ENCODE measurements at regions not wholly inside any gene's neighbourhood (a gene's known extent, or its start where the extent isn't known, plus 50 kb on each side); places are given as distances from the start of the nearest gene placed in this dataset.

DNA sequence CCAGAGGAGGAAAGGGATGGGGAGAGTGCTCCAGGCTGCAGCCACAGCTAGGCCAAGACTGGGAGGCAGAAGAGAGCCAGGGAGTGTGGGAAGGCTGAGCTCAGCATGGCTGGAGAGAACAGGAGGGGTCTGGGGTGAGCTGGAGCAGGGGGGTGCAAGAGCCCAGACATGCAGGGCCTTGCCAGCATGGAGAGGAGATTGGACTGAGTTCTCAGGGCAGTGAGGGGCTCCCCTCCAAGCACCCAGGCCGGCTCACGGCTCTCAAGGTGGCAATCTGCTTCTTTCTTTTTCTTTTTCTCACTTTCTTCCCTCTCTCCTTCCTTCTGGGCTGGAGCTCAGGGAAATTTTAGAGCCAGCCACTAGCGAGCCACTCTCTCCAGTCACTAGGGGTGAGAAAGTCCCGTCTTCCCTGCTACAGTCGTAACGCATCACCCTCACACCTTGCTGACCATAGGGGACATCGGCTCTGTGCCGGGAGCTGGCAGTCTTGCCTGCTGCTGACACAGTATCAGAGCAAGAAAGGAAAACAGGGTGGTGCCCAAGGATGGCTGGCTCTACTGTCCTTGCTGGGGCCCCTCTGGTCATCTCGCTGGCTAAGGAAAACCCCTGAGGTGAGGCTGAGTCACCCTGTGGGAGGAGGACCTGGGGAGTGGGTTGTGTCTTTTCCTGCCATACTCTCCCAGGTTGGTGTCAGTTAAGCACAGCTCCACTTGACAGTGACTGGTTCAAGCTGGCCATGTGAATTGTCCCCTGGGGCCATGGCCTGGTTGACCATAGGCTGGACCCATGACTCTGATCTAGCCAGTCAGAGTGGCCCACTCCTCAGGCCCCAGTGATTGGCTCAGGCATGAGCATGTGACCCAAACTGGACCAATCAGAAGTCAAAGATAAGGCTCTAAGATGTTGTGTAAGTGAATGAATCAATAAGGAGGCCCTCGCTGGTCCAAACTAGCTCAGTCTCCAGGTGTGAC is 135.1 kb upstream of the PMEPA1 start:
- Mint-ChIP-seq H3K4me3 (no peak overlapping the region), H3K4me1 (ENCODE audit: low read depth) (no peaks in the 10 kb centered on the region), H3K9me3 (no peaks in the 10 kb centered on the region), H3K27ac (no peak overlapping the region), H3K27me3 (ENCODE audit: low read depth) (peaks cover 10% of the 10 kb centered on the region), H3K36me3 (ENCODE audit: insufficient read depth in 2 of 2) (no peaks in the 10 kb centered on the region)
- DNase-seq = no peak
- no peak for ATAC-seq (replicated peaks in 1 of 2)

DNA sequence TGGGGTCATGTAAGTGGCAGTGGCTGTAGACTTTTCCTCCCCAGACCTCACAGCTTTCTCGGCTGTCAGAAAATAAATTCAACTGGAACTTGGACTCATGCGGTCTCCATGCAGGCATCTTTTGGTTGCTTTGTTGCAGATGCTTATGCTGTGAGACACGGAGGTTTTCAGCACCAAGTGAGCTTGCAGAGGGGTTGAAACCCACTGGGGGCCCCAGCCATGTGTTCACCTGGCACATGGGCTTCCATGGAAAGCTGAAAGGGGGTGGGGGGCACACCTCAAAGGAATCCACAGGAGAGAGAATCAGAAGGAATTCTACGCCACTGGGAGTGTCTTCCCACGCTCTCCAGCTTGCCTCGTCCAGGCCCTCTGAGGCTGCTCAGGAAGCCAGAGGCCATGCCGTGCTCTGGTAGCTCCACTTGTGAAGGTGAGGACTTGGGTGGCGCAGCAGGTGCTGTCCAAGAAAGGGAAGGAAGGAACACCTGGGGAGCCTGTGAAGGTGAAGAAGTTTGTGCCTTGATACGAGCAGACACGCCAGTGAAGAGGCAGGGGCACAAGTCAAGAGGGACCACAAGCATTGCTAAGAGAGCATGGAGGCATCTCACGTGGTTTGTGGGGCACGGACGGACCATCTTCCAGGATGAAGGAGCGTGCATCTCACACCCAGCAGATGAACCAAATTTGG is 134.3 kb upstream of the PMEPA1 start:
- no peak for ATAC-seq (replicated peaks in 1 of 2)
- Mint-ChIP-seq H3K4me1 (ENCODE audit: low read depth) (no peaks in the 10 kb centered on the region), H3K9me3 (no peaks in the 10 kb centered on the region), H3K36me3 (ENCODE audit: insufficient read depth in 2 of 2) (no peaks in the 10 kb centered on the region), H3K27ac (no peak overlapping the region), H3K27me3 (ENCODE audit: low read depth) (peaks cover 10% of the 10 kb centered on the region), H3K4me3 (no peak overlapping the region)
- DNase-seq = no peak

DNA sequence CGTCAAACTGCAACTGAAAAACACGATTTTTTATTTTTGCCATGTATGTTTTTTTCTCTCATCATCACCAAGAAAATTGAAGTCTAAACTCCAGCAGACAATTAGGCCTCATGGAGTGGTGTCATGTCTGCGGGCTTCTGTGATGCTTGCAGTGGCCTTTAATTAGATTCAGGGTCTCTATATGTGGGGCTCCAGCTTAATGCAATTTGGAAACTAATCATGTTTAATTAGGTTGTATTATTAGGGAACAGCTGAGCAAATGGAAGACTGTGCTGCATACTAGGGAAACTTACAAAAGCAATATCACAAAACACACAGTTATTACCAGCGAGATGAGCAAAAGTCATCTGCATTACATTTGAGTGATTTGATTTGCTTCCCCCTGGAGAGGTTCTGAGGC is 132.9 kb upstream of the PMEPA1 start:
- Mint-ChIP-seq H3K4me3 (no peak overlapping the region), H3K27ac (no peak overlapping the region), H3K4me1 (ENCODE audit: low read depth) (no peaks in the 10 kb centered on the region), H3K36me3 (ENCODE audit: insufficient read depth in 2 of 2) (no peaks in the 10 kb centered on the region), H3K27me3 (ENCODE audit: low read depth) (peaks cover 10% of the 10 kb centered on the region), H3K9me3 (no peaks in the 10 kb centered on the region)
- DNase-seq (no peak), ATAC-seq (replicated peaks in 1 of 2) (no peak)

DNA sequence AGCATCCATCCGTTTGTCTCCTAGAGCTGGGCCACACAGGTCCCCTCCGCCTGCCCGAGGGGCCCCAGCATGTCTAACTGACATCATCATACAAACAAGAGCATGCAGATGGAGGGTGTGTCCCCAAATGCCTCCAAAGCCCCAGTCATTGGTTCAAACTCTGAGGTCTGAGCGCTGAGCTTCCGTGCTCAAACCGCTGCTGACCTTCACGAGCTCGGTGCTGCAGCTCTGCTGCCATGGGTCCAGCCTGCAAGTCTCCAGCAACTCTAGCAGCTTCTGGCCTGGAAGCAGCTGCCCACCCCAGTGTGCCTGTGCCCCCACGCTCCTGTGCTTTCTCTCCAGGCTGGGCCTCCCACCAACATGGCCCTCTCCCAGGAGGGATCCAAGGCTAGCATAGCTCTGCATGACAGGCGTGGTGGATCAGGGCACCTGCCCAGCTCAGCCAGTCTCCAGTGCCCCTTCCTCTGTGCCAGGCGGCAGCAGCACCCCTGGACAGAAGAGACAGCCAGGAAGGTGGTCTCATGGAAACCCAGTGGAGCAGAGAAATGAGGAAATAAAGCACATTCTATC is 131.6 kb upstream of the PMEPA1 start:
- H3K9me3 Mint-ChIP-seq = no peaks in the 10 kb centered on the region
- H3K36me3 Mint-ChIP-seq (ENCODE audit: insufficient read depth in 2 of 2) = no peaks in the 10 kb centered on the region
- no peak for ATAC-seq (replicated peaks in 1 of 2)
- DNase-seq = no peak
- peaks cover 10% of the 10 kb centered on the region for H3K27me3 Mint-ChIP-seq (ENCODE audit: low read depth)
- no peak overlapping the region for H3K27ac Mint-ChIP-seq
- H3K4me1 Mint-ChIP-seq (ENCODE audit: low read depth) = no peaks in the 10 kb centered on the region
- H3K4me3 Mint-ChIP-seq = no peak overlapping the region

DNA sequence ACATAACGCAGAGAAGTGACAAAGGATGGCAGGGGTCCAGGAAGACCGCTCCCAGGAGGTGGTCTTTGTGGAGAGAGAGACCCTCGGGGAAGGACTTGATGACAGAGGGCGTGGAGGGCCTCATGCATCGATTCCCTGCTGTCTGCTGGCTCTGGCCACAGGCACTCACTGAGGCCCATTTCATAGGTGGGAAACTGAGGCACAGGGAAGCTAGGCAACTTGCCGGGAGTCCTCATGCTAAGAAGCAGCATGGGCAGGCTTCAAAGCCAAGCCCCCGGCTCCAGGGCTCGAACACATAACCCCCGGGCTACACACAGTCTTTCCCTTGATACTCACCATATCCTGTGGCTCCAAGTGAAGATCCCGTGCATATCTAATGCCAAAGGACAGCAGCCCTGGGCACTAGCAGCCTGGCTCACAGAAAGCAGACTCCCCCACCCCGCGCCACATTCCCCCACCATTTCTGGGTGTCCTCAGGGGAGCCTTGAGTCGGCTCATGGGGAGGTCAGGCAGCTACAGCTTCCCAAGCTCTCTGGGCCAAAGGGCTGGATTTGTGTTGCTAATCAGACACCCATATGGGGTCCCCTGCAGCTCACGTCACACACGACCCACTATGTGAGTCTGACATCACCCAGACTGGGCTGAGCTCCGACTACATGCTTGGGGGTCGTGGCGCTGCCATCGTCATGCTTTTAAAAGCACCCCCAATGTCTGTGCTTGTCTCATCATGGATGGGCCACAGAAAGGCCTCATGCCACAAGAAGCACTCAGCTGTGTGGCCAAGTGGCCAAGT is 130.9 kb upstream of the PMEPA1 start:
- Mint-ChIP-seq H3K4me3 (no peak overlapping the region), H3K9me3 (no peaks in the 10 kb centered on the region), H3K4me1 (ENCODE audit: low read depth) (no peaks in the 10 kb centered on the region), H3K27me3 (ENCODE audit: low read depth) (peaks cover 10% of the 10 kb centered on the region), H3K27ac (no peak overlapping the region), H3K36me3 (ENCODE audit: insufficient read depth in 2 of 2) (no peaks in the 10 kb centered on the region)
- DNase-seq = no peak
- no peak for ATAC-seq (replicated peaks in 1 of 2)

DNA sequence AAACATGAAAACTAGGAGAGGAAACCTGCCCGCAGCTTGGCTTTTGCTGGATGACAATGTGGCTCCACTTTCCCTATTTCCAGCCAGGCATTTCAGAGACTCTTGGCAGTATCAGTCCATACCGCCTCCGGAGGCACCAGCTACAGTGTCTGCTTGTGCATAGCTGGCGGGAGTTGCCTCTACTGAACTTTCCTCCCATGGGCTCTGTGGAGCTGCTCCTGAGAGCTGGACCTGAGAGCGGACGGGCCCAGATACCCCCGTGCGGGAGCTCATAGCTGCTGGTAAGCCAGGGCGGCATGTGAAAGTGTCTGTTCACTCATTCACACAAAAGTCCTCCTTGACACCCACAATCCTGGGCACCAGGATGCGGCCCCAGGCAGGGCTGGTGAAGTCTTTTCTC is 130.3 kb upstream of the PMEPA1 start:
- DNase-seq = no peak
- H3K27ac Mint-ChIP-seq = no peak overlapping the region
- no peaks in the 10 kb centered on the region for H3K4me1 Mint-ChIP-seq (ENCODE audit: low read depth)
- ATAC-seq (replicated peaks in 1 of 2) = no peak
- no peak overlapping the region for H3K4me3 Mint-ChIP-seq
- H3K27me3 Mint-ChIP-seq (ENCODE audit: low read depth) = peaks cover 10% of the 10 kb centered on the region
- no peaks in the 10 kb centered on the region for H3K9me3 Mint-ChIP-seq
- H3K36me3 Mint-ChIP-seq (ENCODE audit: insufficient read depth in 2 of 2) = no peaks in the 10 kb centered on the region

DNA sequence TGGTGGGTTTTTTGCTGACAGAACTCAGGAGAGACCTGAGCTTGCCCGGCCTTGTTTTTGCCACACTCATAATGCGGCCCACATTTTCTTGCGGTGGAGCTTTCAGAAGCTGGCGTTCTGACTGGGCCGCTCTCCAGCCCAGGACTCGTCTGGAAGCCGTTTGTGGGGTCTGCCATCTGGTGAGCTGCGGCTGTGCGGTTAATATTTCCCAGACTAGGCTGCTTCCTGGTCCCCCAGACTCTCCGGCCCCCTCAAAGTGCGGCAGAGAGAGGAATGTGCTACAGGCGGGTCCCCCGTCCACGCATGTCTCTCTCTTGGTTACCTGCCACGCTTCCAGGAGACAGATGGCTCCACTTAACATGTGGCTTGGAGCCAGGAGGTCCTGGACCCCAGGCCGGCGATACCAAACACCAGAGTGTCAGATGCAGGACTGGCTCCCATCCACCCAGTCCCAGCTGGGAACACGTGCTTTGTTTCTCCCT is 128.9 kb upstream of the PMEPA1 start:
- Mint-ChIP-seq H3K36me3 (ENCODE audit: insufficient read depth in 2 of 2) (no peaks in the 10 kb centered on the region), H3K27ac (no peak overlapping the region), H3K4me3 (no peak overlapping the region), H3K9me3 (no peaks in the 10 kb centered on the region), H3K4me1 (ENCODE audit: low read depth) (no peaks in the 10 kb centered on the region), H3K27me3 (ENCODE audit: low read depth) (peaks cover under 1% of the 10 kb centered on the region)
- ATAC-seq (replicated peaks in 1 of 2) (no peak), DNase-seq (no peak)

DNA sequence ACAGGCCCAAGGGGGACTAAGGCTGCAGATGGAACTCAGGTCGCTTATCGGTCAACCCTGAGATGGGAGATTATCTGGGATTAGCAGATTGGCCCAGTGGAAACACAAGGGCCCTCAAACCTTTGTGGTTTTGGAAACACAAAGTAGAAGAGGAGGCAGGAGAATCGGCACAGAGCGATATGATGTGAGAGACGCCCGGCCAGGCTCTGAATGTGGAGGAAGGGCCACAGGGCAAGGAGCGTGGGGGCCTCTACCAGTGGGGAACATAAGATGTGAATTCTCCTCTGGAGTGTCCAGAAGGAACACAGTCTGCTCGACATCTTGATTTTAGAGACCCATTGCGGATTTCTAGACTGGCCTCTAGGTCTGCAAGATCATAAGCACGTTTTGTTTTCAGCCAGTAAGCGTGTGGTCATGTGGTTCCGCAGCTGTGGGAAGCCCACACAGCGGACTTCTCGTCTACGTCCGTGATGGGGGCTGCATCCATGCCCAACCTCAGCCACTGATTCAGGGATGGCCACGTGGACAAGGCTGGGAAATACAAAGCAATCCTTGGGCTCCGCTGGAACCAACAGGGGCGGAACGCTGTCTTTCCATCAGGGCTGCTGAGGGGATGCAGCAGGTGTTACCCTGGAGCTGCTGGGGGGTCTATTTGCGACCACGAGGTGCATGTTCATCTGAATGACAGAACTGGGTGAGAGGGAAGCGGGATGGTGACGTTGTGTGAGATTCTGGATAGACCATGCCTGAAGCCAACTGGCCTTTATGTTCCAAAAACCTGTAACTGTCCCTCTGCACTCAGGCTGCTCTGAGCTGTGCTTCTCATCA is 127.6 kb upstream of the PMEPA1 start:
- no peak for DNase-seq
- no peak for ATAC-seq (replicated peaks in 1 of 2)
- H3K9me3 Mint-ChIP-seq = no peaks in the 10 kb centered on the region
- H3K4me1 Mint-ChIP-seq (ENCODE audit: low read depth) = no peaks in the 10 kb centered on the region
- no peaks in the 10 kb centered on the region for H3K27me3 Mint-ChIP-seq (ENCODE audit: low read depth)
- H3K27ac Mint-ChIP-seq = no peak overlapping the region
- no peaks in the 10 kb centered on the region for H3K36me3 Mint-ChIP-seq (ENCODE audit: insufficient read depth in 2 of 2)
- no peak overlapping the region for H3K4me3 Mint-ChIP-seq

DNA sequence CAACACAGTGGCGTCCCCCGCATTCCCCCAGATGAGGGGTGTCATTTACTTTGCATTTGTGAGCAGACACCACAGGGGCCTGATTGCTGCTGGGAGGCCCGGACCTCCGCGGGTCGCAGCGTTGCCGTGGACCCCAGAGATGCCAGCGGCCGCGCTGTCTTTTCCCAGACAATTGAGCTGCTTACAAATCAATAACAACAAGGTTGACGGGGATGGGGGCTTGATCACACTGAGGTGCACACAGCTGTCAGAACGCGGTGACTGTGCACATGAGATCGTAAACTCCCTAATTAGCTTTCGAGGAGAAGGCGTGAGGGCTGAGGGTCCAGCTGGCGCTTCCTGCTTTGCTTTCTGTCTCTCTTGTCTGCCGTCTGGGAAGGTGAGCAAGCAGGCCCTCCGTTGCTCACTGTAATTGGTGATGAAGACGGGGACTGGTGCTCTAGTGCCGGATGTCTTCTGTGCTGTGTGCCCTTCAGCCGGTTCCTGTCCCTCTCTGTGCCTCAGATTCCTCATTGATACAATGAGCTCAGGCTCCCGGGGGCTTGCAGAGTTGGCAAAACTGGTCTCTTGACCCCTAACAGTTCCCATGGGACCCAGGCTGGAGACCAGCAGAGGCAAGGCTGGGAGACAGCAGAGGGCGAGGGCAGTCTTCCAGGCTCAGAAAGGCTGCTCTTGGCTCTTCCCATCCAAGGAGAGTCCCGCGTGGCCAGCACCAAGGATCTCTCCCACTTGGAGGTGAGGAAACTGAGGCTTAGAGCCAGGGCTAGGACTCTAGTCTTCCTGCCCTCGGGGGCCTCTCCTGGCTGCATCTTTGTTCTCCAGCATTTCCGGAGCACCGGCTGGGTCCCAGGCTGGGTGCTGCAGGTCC is 126.0 kb upstream of the PMEPA1 start:
- ATAC-seq (replicated peaks in 1 of 2) (no peak), DNase-seq (no peak)
- H3K4me3 Mint-ChIP-seq = no peak overlapping the region
- no peaks in the 10 kb centered on the region for H3K4me1 Mint-ChIP-seq (ENCODE audit: low read depth)
- no peak overlapping the region for H3K27ac Mint-ChIP-seq
- no peaks in the 10 kb centered on the region for H3K36me3 Mint-ChIP-seq (ENCODE audit: insufficient read depth in 2 of 2)
- H3K27me3 Mint-ChIP-seq (ENCODE audit: low read depth) = no peaks in the 10 kb centered on the region
- no peaks in the 10 kb centered on the region for H3K9me3 Mint-ChIP-seq

DNA sequence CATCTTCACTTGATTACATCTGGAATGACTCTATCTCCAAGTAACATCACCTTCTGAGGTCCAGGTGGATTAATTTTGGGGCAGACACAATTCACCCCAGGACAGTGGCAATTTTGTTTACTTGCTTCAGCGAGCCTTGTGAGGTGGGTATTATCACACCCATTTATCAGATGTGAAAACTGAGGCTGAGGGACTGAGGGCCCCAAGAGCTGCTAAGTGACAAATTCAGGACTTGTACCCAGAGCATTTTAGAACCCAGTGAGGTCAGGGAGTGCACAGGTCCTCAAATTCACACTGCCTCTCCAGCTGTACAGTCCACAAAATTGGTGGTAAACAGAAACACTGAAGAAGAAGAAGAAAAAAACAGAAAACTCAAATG is 125.2 kb upstream of the PMEPA1 start:
- ATAC-seq (replicated peaks in 1 of 2) (no peak), DNase-seq (no peak)
- Mint-ChIP-seq H3K4me1 (ENCODE audit: low read depth) (no peaks in the 10 kb centered on the region), H3K27ac (no peak overlapping the region), H3K9me3 (no peaks in the 10 kb centered on the region), H3K36me3 (ENCODE audit: insufficient read depth in 2 of 2) (no peaks in the 10 kb centered on the region), H3K4me3 (no peak overlapping the region), H3K27me3 (ENCODE audit: low read depth) (no peaks in the 10 kb centered on the region)

DNA sequence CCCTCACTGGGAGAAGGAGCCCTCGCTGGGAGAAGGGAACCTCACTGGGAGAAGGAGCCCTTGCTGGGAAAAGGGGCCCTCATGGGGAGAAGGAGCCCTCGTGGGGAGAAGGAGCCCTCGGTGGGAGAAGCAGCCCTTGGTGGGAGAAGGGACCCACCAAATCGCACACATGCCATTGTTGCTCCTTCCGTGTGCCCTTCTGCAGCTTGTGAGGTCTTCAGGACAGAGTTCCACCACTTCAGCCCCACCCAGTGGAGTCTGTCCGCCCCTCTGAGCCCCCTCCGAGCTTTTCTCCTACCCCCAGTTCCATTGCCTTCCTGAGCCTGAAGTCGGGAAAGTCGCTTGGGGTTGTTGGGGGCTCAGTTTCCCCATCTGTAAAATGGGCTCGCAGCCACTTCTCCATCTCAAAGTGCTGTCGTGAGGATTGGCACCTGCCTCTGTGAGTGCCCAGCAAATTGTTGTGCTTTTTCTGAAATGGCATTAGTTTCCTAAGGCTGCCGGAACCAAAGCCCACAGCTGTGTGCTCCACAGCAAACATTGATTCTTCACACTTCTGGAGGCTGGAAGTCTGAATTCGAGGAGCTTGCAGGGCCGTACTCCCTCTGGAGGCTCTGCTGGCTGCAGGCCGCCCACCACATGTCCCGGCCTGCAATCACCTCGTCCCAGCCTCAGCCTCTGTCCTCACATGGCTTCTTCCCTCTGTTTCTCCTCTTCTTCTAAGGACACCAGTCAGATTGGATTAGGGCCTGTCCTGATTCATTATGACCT is 124.7 kb upstream of the PMEPA1 start:
- Mint-ChIP-seq H3K36me3 (ENCODE audit: insufficient read depth in 2 of 2) (no peaks in the 10 kb centered on the region), H3K27ac (no peak overlapping the region), H3K9me3 (no peaks in the 10 kb centered on the region), H3K4me1 (ENCODE audit: low read depth) (no peaks in the 10 kb centered on the region), H3K4me3 (no peak overlapping the region), H3K27me3 (ENCODE audit: low read depth) (no peaks in the 10 kb centered on the region)
- DNase-seq (no peak), ATAC-seq (replicated peaks in 1 of 2) (no peak)

Data from activated T-cell treated with anti-CD3 and anti-CD28 coated beads, Interleukin-2, amount 50 U/mL, for 72 hours (primary cell).